GM21367 (cell line): ENCODE measurements at regions not wholly inside any gene's neighbourhood (a gene's known extent, or its start where the extent isn't known, plus 50 kb on each side); places are given as distances from the start of the nearest gene placed in this dataset.

Experiments used
- ATAC-seq: cut with Tn5 transposase; IDR thresholded peaks from one replicate; pipeline ENCODE4 v1.9.1; 2021; ENCODE audit not compliant: unreplicated experiment

GRCh38 chr6:111957623-111958315 is 84.5 kb upstream of the FYN start:
- no peak for ATAC-seq

GRCh38 chr6:111958534-111958933 is 85.3 kb upstream of the FYN start:
- no peak for ATAC-seq

- no peak for ATAC-seq
Observed at GRCh38 chr6:111959766-111960165, 86.5 kb upstream of the FYN start.

- ATAC-seq, result no peak
Observed at GRCh38 chr6:111967131-111967530, 86.8 kb upstream of the CCN6 start.

GRCh38 chr6:111970426-111970825 is 83.5 kb upstream of the CCN6 start:
- no peak for ATAC-seq

- ATAC-seq, result no peak
Observed at GRCh38 chr6:111971181-111971841, 82.6 kb upstream of the CCN6 start.

- ATAC-seq, result no peak
Observed at GRCh38 chr6:111971866-111972532, 81.9 kb upstream of the CCN6 start.

- no peak for ATAC-seq
Observed at GRCh38 chr6:111972745-111973117, 81.2 kb upstream of the CCN6 start.

GRCh38 chr6:111973118-111973761 is 80.7 kb upstream of the CCN6 start:
- no peak for ATAC-seq

GRCh38 chr6:111973927-111974639 is 79.8 kb upstream of the CCN6 start:
- no peak for ATAC-seq

GRCh38 chr6:111975466-111975865 is 78.4 kb upstream of the CCN6 start:
- ATAC-seq, result no peak

GRCh38 chr6:111976139-111976538 is 77.8 kb upstream of the CCN6 start:
- ATAC-seq, result no peak

- no peak for ATAC-seq
Observed at GRCh38 chr6:111978532-111979149, 75.3 kb upstream of the CCN6 start.

GRCh38 chr6:111979633-111980032 is 74.3 kb upstream of the CCN6 start:
- no peak for ATAC-seq

- no peak for ATAC-seq
Observed at GRCh38 chr6:111980143-111980542, 73.8 kb upstream of the CCN6 start.

- no peak for ATAC-seq
Observed at GRCh38 chr6:111980971-111981840, 72.7 kb upstream of the CCN6 start.

GRCh38 chr6:111982681-111983080 is 71.2 kb upstream of the CCN6 start:
- no peak for ATAC-seq

- ATAC-seq, result no peak
Observed at GRCh38 chr6:111983193-111983592, 70.7 kb upstream of the CCN6 start.

GRCh38 chr6:111984081-111984480 is 69.8 kb upstream of the CCN6 start:
- no peak for ATAC-seq
